Astrocyte (in vitro differentiated cells and primary cell): ENCODE measurements at regions not wholly inside any gene's neighbourhood (a gene's known extent, or its start where the extent isn't known, plus 50 kb on each side); places are given as distances from the start of the nearest gene placed in this dataset.

Experiments used
- DNase-seq: peaks from one replicate; pipeline ENCODE4 v3.0.0-alpha.2; 2010; ENCODE audit warnings: low read depth
- FAIRE-seq: peaks from 2 replicates; lab custom pipeline; 2011; peaks lifted over from hg19 to GRCh38; lab: Jason Lieb, UNC
- H2AFZ ChIP-seq: 2 replicates; pipeline ENCODE4 v1.6.0; 2012; ENCODE audit warnings: low read depth, low read length, inconsistent platforms
- H3K27ac ChIP-seq: 2 replicates; pipeline ENCODE4 v1.5.1; 2011; ENCODE audit warnings: low read depth, low read length, inconsistent platforms
- H3K27me3 ChIP-seq: 2 replicates; pipeline ENCODE4 v1.6.0; 2011; ENCODE audit warnings: low read length, inconsistent platforms; ENCODE audit not compliant: insufficient read depth
- H3K36me3 ChIP-seq: 2 replicates; pipeline ENCODE4 v1.5.1; 2011; ENCODE audit warnings: low read length, inconsistent platforms; ENCODE audit not compliant: insufficient read depth
- H3K4me1 ChIP-seq: 2 replicates; pipeline ENCODE4 v1.5.1; 2011; ENCODE audit warnings: low read length, inconsistent platforms; ENCODE audit not compliant: insufficient read depth
- H3K4me2 ChIP-seq: 2 replicates; pipeline ENCODE4 v1.6.0; 2012; ENCODE audit warnings: low read length, inconsistent platforms
- H3K4me3 ChIP-seq: 2 replicates; pipeline ENCODE4 v1.5.1; 2011; ENCODE audit warnings: low read depth, mild to moderate bottlenecking, low read length, inconsistent platforms; ENCODE audit not compliant: insufficient read depth
- H3K79me2 ChIP-seq: 2 replicates; pipeline ENCODE4 v1.6.0; 2012; ENCODE audit warnings: mild to moderate bottlenecking, low read length, inconsistent platforms; ENCODE audit not compliant: insufficient read depth
- H3K9ac ChIP-seq: 2 replicates; pipeline ENCODE4 v1.6.0; 2012; ENCODE audit warnings: mild to moderate bottlenecking, low read length, inconsistent platforms
- H3K9me3 ChIP-seq: 2 replicates; pipeline ENCODE4 v1.5.1; 2012; ENCODE audit warnings: low read depth, mild to moderate bottlenecking, low read length, inconsistent platforms; ENCODE audit not compliant: insufficient read depth
- H4K20me1 ChIP-seq: 2 replicates; pipeline ENCODE4 v1.6.0; 2012; ENCODE audit warnings: low read length, inconsistent platforms; ENCODE audit not compliant: insufficient read depth
- H3K27ac Mint-ChIP-seq: one replicate; pipeline ENCODE4 v1.8.0; 2021; ENCODE audit warnings: mild to moderate bottlenecking, mixed read lengths; ENCODE audit not compliant: unreplicated experiment
- H3K27me3 Mint-ChIP-seq: one replicate; pipeline ENCODE4 v1.8.0; 2021; ENCODE audit warnings: low read depth, mixed read lengths; ENCODE audit not compliant: unreplicated experiment
- H3K36me3 Mint-ChIP-seq: one replicate; pipeline ENCODE4 v1.8.0; 2021; ENCODE audit warnings: low read depth, mixed read lengths; ENCODE audit not compliant: unreplicated experiment
- H3K4me1 Mint-ChIP-seq: one replicate; pipeline ENCODE4 v1.8.0; 2021; ENCODE audit warnings: low read depth, mixed read lengths; ENCODE audit not compliant: unreplicated experiment
- H3K4me3 Mint-ChIP-seq: one replicate; pipeline ENCODE4 v1.8.0; 2021; ENCODE audit warnings: mild to moderate bottlenecking, moderate library complexity, mixed read lengths; ENCODE audit not compliant: unreplicated experiment
- H3K9me3 Mint-ChIP-seq: one replicate; pipeline ENCODE4 v1.8.0; 2021; ENCODE audit warnings: mild to moderate bottlenecking, mixed read lengths; ENCODE audit not compliant: unreplicated experiment
- EZH2 ChIP-seq: IDR thresholded peaks from 2 replicates; pipeline ENCODE4 v1.6.1; 2012; ENCODE audit warnings: mild to moderate bottlenecking, low read length, inconsistent platforms; ENCODE audit not compliant: insufficient read depth
- TF ChIP-seq, protein P1 (sequence below): IDR thresholded peaks from 2 replicates; pipeline ENCODE4 v1.5.1; 2011; ENCODE audit warnings: low read depth, mild to moderate bottlenecking, inconsistent platforms, low read length, moderate library complexity; ENCODE audit not compliant: insufficient read depth

DNA sequence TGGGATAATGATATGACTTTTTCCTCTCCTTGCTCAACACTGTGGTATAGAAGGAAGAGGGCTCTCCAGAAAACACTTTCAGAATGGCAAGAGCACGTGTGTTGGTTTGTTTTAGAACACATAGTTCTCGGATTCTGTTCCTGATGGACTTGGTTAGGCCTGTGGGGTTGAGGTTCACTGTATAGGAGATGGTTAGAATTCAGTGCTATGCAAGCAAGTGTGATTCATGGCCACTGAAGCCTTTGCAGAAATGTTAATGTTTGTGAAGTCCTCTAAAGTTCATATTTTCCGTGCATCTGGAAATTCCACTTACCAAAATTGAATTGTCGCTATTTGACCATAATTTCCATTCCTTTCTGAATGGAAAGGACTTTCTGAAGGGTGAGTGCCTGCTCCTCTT, 233.2 kb upstream of the DDHD1 start:
- Mint-ChIP-seq H3K9me3 (peaks cover 2% of the 10 kb centered on the region), H3K4me3 (no peak overlapping the region), H3K27ac (no peak overlapping the region), H3K4me1 (peaks cover 19% of the 10 kb centered on the region), H3K27me3 (no peaks in the 10 kb centered on the region), H3K36me3 (no peaks in the 10 kb centered on the region)
- Histone ChIP-seq H3K36me3 (no peaks in the 10 kb centered on the region), H4K20me1 (no peaks in the 10 kb centered on the region), H3K9me3 (no peaks in the 10 kb centered on the region), H3K9ac (no peak overlapping the region), H3K4me1 (peaks cover 6% of the 10 kb centered on the region), H3K27me3 (no peaks in the 10 kb centered on the region), H3K4me3 (no peak overlapping the region), H3K4me2 (no peak overlapping the region), H3K79me2 (no peaks in the 10 kb centered on the region), H2AFZ (no peak overlapping the region), H3K27ac (no peak overlapping the region)
- TF ChIP-seq, protein P1, sequence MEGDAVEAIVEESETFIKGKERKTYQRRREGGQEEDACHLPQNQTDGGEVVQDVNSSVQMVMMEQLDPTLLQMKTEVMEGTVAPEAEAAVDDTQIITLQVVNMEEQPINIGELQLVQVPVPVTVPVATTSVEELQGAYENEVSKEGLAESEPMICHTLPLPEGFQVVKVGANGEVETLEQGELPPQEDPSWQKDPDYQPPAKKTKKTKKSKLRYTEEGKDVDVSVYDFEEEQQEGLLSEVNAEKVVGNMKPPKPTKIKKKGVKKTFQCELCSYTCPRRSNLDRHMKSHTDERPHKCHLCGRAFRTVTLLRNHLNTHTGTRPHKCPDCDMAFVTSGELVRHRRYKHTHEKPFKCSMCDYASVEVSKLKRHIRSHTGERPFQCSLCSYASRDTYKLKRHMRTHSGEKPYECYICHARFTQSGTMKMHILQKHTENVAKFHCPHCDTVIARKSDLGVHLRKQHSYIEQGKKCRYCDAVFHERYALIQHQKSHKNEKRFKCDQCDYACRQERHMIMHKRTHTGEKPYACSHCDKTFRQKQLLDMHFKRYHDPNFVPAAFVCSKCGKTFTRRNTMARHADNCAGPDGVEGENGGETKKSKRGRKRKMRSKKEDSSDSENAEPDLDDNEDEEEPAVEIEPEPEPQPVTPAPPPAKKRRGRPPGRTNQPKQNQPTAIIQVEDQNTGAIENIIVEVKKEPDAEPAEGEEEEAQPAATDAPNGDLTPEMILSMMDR: no peak
- TF ChIP-seq EZH2: no peak
- no peak for DNase-seq
- no peak for FAIRE-seq

DNA sequence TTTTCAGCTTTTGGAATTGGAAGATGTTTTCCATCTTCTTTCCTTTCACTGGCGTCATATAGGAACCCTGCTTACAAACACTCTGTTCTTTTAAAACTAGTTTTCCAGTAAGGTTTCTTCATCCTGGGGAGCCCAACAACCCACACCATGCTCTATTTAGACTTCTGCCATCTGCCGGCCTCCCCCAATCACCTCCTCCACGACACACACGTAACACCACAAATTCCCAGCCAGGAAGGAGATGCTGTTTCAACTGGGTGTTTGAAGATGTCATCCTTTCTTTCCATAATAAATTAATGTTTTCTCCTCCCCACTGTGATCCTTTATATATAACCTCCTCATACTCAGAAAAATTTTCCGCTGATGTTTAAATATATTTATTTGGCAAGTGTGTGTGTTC, 231.4 kb upstream of the DDHD1 start:
- no peaks in the 10 kb centered on the region for H3K27me3 Mint-ChIP-seq

DNA sequence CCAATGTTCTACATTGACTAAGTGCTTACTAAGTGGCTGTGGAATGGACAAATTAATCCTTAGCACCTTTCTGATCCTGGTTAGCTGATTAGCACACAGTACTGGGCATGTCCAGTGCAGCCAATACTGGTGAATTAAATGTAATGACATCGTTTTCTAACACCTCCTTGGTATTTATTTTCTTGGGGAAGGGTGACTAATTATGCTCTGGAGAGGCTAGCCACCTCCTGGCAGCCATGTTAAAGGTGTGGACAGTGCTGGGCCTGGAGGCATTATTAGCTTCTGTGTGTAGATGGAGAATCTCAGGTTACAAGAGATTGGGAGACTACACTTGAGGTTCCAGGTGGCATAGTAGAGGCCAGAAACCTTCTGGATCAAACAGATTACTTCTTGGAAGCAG, 230.9 kb upstream of the DDHD1 start:
- no peak for FAIRE-seq

More for the DNA sequence above, 231.4 kb upstream of the DDHD1 start:
- H2AFZ ChIP-seq: no peak overlapping the region
- Mint-ChIP-seq H3K9me3 (peaks cover 2% of the 10 kb centered on the region), H3K4me3 (no peak overlapping the region), H3K4me1 (peaks cover 5% of the 10 kb centered on the region), H3K27ac (no peak overlapping the region), H3K36me3 (no peaks in the 10 kb centered on the region)
- TF ChIP-seq, protein P1: no peak
- no peak for TF ChIP-seq EZH2
- H3K27ac ChIP-seq: no peak overlapping the region
- no peaks in the 10 kb centered on the region for H4K20me1 ChIP-seq
- no peak overlapping the region for H3K4me3 ChIP-seq
- no peak overlapping the region for H3K9ac ChIP-seq
- H3K27me3 ChIP-seq: no peaks in the 10 kb centered on the region
- H3K79me2 ChIP-seq: no peaks in the 10 kb centered on the region
- DNase-seq: no peak
- H3K9me3 ChIP-seq: no peaks in the 10 kb centered on the region
- FAIRE-seq: no peak
- no peaks in the 10 kb centered on the region for H3K36me3 ChIP-seq
- H3K4me1 ChIP-seq: no peaks in the 10 kb centered on the region
- no peak overlapping the region for H3K4me2 ChIP-seq

More for the DNA sequence above, 230.9 kb upstream of the DDHD1 start:
- Histone ChIP-seq H3K27ac (no peak overlapping the region), H3K27me3 (no peaks in the 10 kb centered on the region), H3K9ac (no peak overlapping the region), H4K20me1 (no peaks in the 10 kb centered on the region), H3K9me3 (no peaks in the 10 kb centered on the region), H3K4me1 (no peaks in the 10 kb centered on the region), H2AFZ (no peak overlapping the region), H3K4me2 (no peak overlapping the region), H3K36me3 (no peaks in the 10 kb centered on the region), H3K4me3 (no peak overlapping the region), H3K79me2 (no peaks in the 10 kb centered on the region)
- DNase-seq: no peak
- no peak overlapping the region for H3K27ac Mint-ChIP-seq
- H3K4me1 Mint-ChIP-seq: peaks cover 5% of the 10 kb centered on the region
- peaks cover 2% of the 10 kb centered on the region for H3K9me3 Mint-ChIP-seq
- no peaks in the 10 kb centered on the region for H3K36me3 Mint-ChIP-seq
- H3K4me3 Mint-ChIP-seq: no peak overlapping the region
- TF ChIP-seq EZH2: no peak
- TF ChIP-seq, protein P1: no peak
- H3K27me3 Mint-ChIP-seq: no peaks in the 10 kb centered on the region
